HEK293T (cell line): ENCODE measurements at regions not wholly inside any gene's neighbourhood (a gene's known extent, or its start where the extent isn't known, plus 50 kb on each side); places are given as distances from the start of the nearest gene placed in this dataset.

Source experiments
- ARNT ChIP-seq: fragments of 450-650 bp; IDR thresholded peaks from 2 replicates; pipeline ENCODE4 v1.6.1; 2017; ENCODE audit warnings: mild to moderate bottlenecking
- BHLHE40 ChIP-seq: fragments of 450-650 bp; IDR thresholded peaks from 2 replicates; pipeline ENCODE4 v1.6.1; 2016; ENCODE audit warnings: mild to moderate bottlenecking, moderate library complexity, borderline replicate concordance
- CTBP1 ChIP-seq: fragments of 450-650 bp; IDR thresholded peaks from 2 replicates; pipeline ENCODE4 v1.6.1; 2016; ENCODE audit warnings: borderline replicate concordance
- ELF4 ChIP-seq: fragments of 450-650 bp; IDR thresholded peaks from 2 replicates; pipeline ENCODE4 v1.6.1; 2017; ENCODE audit warnings: antibody characterized with exemption
- FOXA1 ChIP-seq: fragments of 450-650 bp; IDR thresholded peaks from 2 replicates; pipeline ENCODE4 v1.6.1; 2016; ENCODE audit warnings: mild to moderate bottlenecking
- FOXK2 ChIP-seq: fragments of 450-650 bp; IDR thresholded peaks from 2 replicates; pipeline ENCODE4 v1.6.1; 2016; ENCODE audit warnings: mild to moderate bottlenecking
- FOXM1 ChIP-seq: fragments of 450-650 bp; IDR thresholded peaks from 2 replicates; pipeline ENCODE4 v1.6.1; 2017; ENCODE audit warnings: mild to moderate bottlenecking, borderline replicate concordance
- HDGF ChIP-seq: fragments of 450-650 bp; IDR thresholded peaks from 2 replicates; pipeline ENCODE4 v1.6.1; 2017; ENCODE audit warnings: antibody characterized with exemption, borderline replicate concordance
- LEF1 ChIP-seq: fragments of 450-650 bp; IDR thresholded peaks from 2 replicates; pipeline ENCODE4 v1.6.1; 2017; ENCODE audit warnings: mild to moderate bottlenecking, borderline replicate concordance
- NFRKB ChIP-seq: fragments of 450-650 bp; IDR thresholded peaks from 2 replicates; pipeline ENCODE4 v1.6.1; 2016; ENCODE audit warnings: mild to moderate bottlenecking, moderate library complexity
- PKNOX1 ChIP-seq: fragments of 450-650 bp; IDR thresholded peaks from 2 replicates; pipeline ENCODE4 v1.6.1; 2016
- SP1 ChIP-seq: fragments of 450-650 bp; IDR thresholded peaks from 2 replicates; pipeline ENCODE4 v1.6.1; 2017
- TARDBP ChIP-seq: fragments of 450-650 bp; IDR thresholded peaks from 2 replicates; pipeline ENCODE4 v1.6.1; 2016
- ZNF384 ChIP-seq: fragments of 450-650 bp; IDR thresholded peaks from 2 replicates; pipeline ENCODE4 v1.6.1; 2016

GRCh38 chr2:185441486-185442005 lies 297.1 kb upstream of the FSIP2 start:
- no peak for TF ChIP-seq FOXA1
- TF ChIP-seq TARDBP = no peak
- TF ChIP-seq FOXM1 = no peak
- no peak for TF ChIP-seq SP1
- TF ChIP-seq ZNF384 = no peak
- no peak for TF ChIP-seq BHLHE40
- no peak for TF ChIP-seq LEF1
- TF ChIP-seq FOXK2 = no peak
- TF ChIP-seq CTBP1 = no peak
- no peak for TF ChIP-seq PKNOX1
- no peak for TF ChIP-seq HDGF
- TF ChIP-seq ELF4 = no peak
- no peak for TF ChIP-seq NFRKB
- no peak for TF ChIP-seq ARNT
